CD4-positive, alpha-beta T cell treated with Interleukin-6 for 4 hours (primary cell): ENCODE measurements at regions not wholly inside any gene's neighbourhood (a gene's known extent, or its start where the extent isn't known, plus 50 kb on each side); places are given as distances from the start of the nearest gene placed in this dataset.

ENCODE experiments used
- DNase-seq: peaks from one replicate; pipeline ENCODE4 v3.0.0-alpha.2; 2020; ENCODE audit warnings: mixed read lengths

- DNase-seq, result no peak
Measured at GRCh38 chr9:103802068-103802467, 292.0 kb upstream of the SMC2 start.

DNA sequence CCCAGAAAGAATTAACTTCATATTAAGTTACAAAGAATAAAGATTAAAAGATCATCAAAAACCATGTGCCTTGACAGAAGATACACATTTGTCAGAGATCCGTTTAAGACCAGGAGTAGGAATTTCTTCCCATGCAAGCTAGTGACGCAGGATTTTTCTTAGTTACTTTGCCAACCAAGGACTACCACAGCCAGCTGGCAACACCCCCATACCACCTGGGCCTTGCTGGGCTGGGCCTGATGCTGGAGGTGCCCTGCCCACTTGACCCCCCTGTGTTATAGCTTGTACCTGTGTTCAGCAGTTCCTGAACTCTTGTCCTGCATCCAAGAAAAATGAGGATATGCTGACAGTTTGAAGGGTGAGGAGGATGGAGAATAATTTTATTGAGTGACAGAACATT is 290.9 kb upstream of the SMC2 start:
- no peak for DNase-seq

DNA sequence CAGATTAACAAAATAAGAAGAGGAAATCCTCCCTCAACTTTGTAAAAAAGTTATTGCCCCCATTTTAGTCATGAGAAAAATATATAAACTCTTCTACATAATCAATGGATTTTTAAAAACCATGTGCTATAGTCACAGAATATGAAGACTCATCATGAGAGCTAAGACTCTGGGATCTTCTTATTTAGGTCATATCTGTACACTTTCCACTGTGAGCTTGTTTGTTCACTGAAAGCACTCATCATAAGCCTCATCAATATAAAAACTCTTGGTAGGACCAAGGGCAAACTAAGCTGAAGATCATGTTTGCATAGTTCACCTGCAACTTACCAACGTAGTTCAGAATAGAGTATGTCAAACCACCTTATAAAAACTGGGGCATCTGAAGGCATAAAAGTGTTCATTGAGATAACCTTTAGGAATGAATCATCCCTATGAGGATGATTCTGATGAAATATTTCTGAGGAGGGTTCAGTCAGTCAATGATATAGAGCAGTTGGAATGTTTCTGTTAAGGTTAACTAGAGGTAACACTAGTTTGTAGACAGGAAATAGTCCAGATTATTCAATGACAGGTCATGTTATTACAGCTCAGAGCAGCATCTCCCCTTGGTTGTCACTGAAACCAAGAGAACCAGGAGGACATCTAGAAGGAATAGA is 289.9 kb upstream of the SMC2 start:
- DNase-seq, result no peak

DNA sequence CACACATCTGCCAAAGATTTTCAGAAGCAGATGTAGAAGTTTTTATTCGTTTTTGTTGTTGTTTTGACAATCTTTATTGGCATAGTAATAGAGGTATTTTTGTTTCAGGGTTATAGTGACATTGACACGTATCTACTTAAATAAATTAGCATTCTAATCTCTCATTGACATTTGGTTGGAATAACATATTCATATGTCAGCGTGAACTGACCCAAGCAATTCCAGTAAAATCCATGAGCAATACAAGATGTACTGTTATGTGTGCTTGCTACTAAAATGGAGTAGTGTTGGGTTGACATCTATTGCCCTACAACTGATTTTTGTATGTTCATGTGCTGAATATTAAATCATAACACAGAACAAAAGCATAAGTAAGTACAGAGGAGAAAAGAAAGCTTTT is 284.4 kb upstream of the SMC2 start:
- no peak for DNase-seq

DNA sequence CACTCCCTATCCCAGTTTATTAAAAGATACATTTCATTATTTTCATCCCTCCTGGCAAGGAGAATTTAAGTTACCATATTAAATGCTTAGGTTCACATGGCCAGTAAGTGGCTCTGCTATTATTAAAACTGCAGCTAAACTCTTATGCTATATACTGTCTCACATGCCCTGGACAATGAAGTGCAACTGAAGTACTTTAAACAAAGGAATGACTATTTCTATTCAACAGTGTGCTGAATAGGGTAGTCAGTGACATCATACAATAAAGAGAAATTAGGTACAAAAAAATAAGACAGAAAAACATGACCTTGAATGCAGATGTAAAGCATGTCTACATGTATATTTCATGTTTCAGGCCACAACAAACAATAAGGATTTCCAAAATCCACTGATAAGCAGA is 282.6 kb upstream of the SMC2 start:
- DNase-seq, result no peak

DNA sequence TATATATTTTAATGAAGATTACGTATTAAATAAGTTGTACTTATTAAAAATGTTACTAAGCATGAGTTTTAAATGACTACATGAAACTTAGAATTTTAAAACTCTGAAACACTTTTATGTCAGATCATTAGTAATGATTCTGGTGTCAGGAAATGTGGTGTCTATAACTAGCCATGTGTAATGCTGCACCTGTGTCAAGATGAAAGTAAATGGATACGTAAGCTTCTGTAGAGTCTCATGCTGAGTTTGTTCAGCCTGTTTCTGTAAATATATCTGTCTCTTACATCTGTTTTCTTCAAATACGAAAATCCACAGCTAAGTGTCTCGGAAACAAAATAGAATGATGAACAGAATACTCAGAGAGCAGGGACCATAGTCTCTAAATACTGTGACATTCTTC is 278.0 kb upstream of the SMC2 start:
- DNase-seq, result no peak

DNA sequence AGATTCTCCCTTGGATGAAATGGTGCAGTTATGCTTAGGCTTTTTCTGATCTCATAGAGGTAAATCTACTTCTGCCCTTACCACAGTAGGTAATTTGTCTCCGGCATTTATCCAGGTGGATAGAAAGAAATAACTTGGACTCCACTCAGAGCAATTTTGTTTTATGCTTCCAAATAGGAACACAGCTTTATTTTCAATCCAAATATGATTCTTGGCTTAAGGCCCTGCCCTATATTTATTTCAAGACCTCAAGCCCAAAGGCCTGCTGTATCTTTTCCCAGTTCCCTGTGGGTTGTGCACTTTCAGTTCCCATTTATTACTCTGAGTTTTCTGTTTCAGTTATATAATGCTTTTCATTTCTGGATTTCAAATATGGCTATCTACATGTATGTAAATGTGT is 274.2 kb upstream of the SMC2 start:
- no peak for DNase-seq

DNA sequence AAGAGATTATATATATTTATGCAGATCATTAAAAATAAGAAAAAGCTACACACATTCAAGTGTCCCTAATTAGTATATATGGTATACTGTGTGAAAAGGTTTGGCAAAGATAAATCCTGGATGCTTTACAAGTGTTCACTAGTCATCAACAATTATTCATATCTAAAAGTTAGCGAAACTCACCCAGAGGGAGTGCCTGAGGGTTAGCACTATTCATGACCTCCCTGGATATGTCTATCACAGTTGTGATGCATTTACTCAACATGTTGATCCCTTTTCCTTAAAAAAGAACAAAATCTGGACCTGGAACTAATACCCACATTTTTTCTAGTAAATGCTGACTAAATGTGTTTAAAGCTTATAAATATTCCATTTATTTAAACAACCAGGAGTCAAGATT is 273.0 kb upstream of the SMC2 start:
- no peak for DNase-seq

- DNase-seq, result no peak
Measured at GRCh38 chr9:103837940-103838339, 256.2 kb upstream of the SMC2 start.

DNA sequence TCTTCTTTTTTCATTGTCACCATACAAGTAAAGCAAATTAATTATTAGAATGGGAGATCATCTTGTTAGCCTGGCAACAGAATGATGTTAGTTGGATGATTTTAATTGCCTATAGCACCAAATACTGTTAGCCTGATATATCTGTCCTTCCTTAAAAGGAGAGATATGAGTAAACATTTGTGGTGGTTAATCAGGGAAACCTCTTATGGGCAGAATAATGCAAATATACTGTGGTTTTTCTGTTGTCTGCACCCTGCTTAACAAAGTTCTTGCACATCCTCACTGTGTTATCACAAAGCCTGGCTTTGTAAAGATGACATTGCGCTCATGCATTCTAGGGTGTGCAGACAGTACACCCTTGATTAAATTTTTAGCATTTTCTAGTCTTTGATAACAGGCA is 254.9 kb upstream of the SMC2 start:
- no peak for DNase-seq

GRCh38 chr9:103867886-103868285 is 226.2 kb upstream of the SMC2 start:
- DNase-seq, result no peak

DNA sequence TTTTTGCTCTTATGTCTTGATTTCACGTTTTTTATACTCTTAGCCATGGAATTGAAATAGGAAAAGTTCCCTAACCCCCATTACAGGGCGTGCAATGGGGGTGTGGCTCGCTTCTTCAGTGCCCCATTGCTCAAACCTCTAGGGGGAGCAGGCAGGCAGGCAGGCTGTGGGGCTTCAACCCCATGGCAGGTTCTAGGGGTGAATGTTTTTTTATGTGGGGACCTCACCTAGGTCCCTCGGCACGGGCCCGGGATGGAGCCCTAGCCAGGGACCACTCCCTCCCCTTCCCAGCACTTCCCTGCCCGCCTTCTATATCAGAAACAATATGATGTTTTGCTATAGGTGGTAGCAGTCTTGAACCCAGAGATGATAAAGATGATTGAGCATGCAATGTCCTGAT is 221.3 kb upstream of the SMC2 start:
- no peak for DNase-seq

- DNase-seq, result no peak
Measured at GRCh38 chr9:103881419-103881818, 212.7 kb upstream of the SMC2 start.

DNA sequence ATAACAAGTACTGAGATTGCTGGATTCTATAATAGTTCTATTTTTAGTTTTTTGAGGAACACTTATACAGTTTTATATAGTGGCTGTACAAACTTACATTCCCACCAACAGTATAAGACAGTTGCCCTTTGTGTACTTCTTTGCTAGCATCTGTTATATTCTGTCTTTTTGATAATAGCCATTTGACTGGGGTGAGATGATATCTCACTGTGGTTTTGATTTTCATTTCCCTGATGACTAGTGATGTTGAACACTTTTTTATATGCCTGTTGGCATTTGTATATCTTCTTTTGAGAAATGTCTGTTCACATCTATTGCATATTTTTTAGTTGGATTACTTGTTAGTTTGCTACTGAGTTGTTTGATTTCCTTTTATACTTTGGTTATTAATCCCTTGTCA is 204.1 kb upstream of the SMC2 start:
- DNase-seq, result no peak

DNA sequence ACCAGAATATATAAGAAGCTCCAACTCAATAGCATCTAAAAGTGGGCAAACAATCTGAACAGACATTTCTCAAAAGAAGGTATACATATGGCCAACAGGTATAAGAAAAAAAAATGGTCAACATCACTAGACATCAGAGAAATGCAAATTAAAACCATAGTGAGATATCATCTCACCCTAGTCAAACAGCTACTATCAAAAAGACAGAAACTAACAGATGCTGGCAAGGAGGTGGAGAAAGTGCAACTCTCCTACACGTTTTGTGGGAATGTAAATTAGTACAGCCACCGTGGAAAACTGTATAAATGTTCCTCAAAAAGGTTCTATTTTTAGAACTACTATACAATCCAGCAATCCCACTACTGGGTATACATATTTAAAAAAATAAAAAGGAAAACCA is 199.9 kb upstream of the SMC2 start:
- no peak for DNase-seq

DNA sequence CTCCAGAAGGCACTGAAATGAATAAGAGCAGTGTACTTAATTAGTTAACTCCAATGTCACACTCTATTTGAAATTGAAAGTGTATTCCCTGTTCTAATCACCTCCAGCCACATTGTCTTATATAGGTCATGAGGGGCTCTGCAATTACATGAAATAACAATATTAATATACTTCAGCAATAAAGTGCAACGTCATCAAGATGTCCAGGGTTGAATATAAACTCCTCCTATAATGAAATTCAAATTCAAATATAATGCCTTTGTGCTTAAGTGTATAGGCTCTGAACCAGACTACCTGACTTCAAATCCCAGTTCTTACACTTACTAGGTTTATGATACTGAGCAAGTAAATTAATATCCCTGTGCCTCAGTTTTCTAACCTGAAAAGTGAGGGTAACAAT is 195.6 kb upstream of the SMC2 start:
- DNase-seq, result no peak

DNA sequence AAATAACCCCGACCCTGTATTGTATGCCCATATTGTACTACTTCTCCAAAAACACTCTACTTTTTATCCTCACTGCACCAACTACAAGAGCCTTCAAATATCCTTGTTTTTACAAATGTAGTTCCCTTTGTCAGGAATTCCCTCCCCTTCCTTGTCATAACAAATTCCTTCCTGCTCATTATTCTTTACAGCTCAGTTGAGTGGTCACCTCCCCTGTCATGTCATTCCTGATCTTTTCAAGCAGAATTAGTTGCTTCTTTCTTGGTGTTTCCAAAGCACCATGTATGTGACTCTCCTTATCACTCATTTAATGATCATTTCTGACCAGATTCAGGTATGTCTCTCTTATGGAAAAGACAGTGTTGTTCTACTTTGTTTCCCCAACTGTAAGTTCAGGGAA is 194.2 kb upstream of the SMC2 start:
- no peak for DNase-seq

DNA sequence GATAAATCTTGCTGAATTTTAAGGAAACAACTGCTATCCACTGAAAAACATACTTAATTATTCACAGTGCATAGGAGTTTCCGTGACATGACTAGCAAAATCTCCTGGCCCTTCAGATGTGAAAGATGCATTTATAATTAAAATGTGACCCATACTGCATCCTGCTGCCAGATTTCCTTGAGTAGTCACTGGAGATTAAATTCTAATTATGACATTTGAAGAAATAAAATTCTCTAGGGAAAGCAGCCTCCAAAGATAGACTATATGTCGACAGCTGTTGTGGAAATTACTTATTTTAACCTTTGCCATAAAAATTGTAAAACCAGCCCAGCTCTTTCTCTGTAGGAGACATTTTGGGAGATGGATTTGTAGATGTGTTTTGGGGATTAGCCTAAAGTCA is 193.6 kb upstream of the SMC2 start:
- DNase-seq, result no peak

DNA sequence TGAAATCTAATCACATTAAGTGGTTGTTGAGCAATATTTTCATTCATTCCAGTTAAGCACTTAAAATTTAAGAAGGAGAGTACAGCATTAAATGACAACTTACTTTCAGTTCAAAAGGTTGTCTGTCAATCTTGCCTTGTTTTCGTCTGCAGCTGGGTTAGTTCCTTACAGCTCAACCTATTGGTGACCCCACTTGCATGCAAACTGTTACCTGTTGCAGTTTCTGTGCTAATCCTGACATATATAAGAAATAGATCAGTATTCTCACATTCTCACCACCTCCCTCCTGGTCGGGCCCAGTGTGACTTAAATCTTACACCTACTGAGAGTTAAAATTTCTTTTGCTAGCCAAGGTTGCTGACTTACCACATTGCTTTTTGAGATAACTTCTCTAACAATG is 191.8 kb upstream of the SMC2 start:
- DNase-seq, result no peak

DNA sequence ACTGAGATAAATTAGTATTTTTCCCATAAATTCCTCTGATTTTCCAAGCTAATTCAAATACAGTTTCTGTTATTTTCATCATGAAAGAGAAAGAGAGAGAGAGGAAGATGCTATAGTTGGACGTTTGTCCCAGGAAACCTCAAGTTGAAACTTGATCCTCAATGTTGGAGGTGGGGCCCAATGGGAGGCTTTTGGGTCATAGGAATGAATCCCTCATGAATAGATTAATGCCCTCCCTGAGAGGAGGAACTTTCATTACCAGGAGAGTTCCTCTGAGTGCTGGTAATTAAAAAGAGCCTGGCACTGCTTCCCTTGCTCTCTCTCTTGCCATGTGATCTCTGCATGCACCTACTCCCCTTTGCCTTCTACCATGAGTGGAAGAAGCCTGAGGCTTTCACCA is 189.9 kb upstream of the SMC2 start:
- no peak for DNase-seq

DNA sequence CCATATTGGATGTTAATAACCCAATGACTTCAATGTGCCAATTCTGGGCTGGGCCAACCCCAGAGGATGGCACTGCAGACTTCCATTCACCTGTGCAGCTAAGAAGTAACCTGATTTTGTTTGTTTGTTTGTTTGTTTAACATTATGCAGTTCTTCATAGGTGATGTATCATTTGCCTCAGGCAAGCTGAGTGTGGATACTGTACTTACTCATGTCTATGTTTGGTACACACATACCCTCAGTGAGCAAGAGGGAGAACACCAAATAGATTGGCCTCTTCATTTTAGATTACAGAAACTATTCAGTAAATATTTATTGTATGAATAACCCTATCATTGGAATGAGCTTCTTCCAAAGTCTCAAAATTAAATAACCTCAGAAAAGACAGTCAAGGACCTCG is 180.2 kb upstream of the SMC2 start:
- no peak for DNase-seq

DNA sequence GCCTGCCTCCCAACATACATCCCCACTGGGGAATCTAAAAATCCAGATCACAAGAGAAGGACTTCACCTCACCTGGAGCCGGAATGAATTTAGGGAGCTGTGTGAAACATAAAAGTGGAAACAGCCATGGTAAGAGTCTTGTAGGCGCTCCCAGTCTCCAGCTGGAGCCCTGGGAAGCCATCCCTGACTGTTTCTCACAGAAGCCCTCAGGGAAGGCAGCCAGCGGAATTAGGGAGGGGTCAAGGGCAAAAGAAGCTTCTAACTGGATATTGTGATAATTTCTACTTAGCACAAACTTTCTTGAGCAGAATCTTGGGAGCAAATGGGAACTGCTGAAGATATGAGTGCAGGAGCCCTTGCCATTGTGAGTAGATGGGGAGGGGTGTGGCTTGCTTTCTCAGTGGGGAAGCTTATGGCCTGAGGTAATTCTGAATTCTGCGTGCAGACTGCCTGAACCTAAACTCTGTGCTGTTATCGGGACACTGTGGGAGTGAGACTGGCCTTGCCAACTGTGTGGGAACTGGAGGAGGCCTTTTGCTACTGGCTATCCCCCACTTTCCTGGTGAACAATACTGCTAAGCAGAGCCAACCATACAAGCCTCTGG is 174.4 kb upstream of the SMC2 start:
- no peak for DNase-seq

- DNase-seq, result no peak
Measured at GRCh38 chr9:103928442-103928841, 165.7 kb upstream of the SMC2 start.

DNA sequence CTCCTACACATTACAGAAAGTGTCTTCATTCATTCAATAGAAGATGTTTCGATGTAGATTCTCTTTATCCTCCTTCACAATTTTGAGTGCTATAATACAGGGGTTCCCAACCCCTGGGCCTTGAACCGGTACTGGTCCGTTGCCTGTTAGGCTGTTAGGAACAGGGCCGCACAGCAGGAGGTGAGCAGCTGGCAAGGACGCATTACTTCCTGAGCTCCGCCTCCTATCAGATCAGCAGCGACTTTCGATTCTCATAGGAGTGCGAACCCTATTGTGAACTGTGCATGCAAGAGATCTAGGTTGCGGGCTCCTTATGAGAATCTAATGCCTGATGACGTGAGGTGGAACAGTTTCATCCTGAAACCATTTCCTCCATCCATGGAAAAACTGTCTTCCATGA is 153.0 kb upstream of the SMC2 start:
- no peak for DNase-seq

DNA sequence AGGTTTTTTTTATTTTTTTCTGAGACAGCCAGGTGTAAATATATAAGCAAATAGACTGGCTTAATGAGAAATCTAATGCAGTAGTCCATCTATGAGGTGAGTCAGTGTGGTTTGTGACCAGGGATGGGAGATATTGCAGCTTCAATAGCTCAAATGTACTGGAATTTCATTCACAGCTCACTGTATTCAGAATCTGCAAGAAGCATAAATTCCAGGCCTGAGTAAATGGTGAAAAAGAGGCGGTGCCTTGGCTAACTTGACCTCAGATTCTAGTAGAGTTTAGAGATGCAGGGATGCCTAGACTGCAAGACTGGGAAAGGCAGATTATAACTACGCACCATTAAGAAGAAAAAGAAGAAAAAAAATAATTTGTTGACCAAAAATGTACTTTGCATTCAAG is 151.9 kb upstream of the SMC2 start:
- DNase-seq, result no peak
